ENCODE measurements at regions not wholly inside any gene's neighbourhood (a gene's known extent, or its start where the extent isn't known, plus 50 kb on each side); places are given as distances from the start of the nearest gene placed in this dataset.
A peak's percentile ranks its signal among the peaks of the same experiment; 100 is the strongest.

GRCh38 chr10:52442576-52442975, 128.5 kb downstream of the DKK1 start:
- no peak for DNase-seq
- TF ChIP-seq CTCF (IDR thresholded peaks at IDR 0.05; ENCODE audit: control extremely low read depth, extremely low read depth), result no peak
- Histone ChIP-seq H3K9ac (ENCODE audit: insufficient read depth in 1 of 2, low read length in 2 of 2) (no peak overlapping the region), H3K9me3 (ENCODE audit: control insufficient read depth in 4 of 4, insufficient read depth in 3 of 4, low read length in 3 of 4) (no peaks in the 10 kb centered on the region), H3K27ac (ENCODE audit: low read depth in 1 of 2, low read length in 1 of 2) (no peak overlapping the region), H3K4me3 (no peak overlapping the region), H3K27me3 (ENCODE audit: control insufficient read depth in 3 of 3, insufficient read depth in 3 of 3, low read length in 2 of 3) (no peaks in the 10 kb centered on the region), H3K4me1 (ENCODE audit: control insufficient read depth in 5 of 5, insufficient read depth in 5 of 5, low read length in 5 of 5) (no peaks in the 10 kb centered on the region), H3K36me3 (ENCODE audit: control insufficient read depth in 4 of 4, insufficient read depth in 4 of 4, low read length in 4 of 4) (no peaks in the 10 kb centered on the region)
- no peak for ATAC-seq (ENCODE audit: insufficient read depth, low FRiP score)

GRCh38 chr10:52443419-52444388, 129.6 kb downstream of the DKK1 start:
- H3K4me3 ChIP-seq, result no peak overlapping the region
- no peaks in the 10 kb centered on the region for H3K9me3 ChIP-seq (ENCODE audit: control insufficient read depth in 4 of 4, insufficient read depth in 3 of 4, low read length in 3 of 4)
- no peaks in the 10 kb centered on the region for H3K27me3 ChIP-seq (ENCODE audit: control insufficient read depth in 3 of 3, insufficient read depth in 3 of 3, low read length in 2 of 3)
- DNase-seq, result peak in 2 of 3 donors; percentile 6 to 11
- no peaks in the 10 kb centered on the region for H3K36me3 ChIP-seq (ENCODE audit: control insufficient read depth in 4 of 4, insufficient read depth in 4 of 4, low read length in 4 of 4)
- ATAC-seq (ENCODE audit: insufficient read depth, low FRiP score), result peak; percentile 27
- no peak for TF ChIP-seq CTCF (IDR thresholded peaks at IDR 0.05; ENCODE audit: control extremely low read depth, extremely low read depth)
- peak overlapping the region in 1 of 2 donors; percentile 33 for H3K27ac ChIP-seq (ENCODE audit: low read depth in 1 of 2, low read length in 1 of 2)
- WGBS, 2 donors, result 61 to 75% methylated on average over 3 of the region's 3 CpGs
- no peaks in the 10 kb centered on the region for H3K4me1 ChIP-seq (ENCODE audit: control insufficient read depth in 5 of 5, insufficient read depth in 5 of 5, low read length in 5 of 5)
- no peak overlapping the region for H3K9ac ChIP-seq (ENCODE audit: insufficient read depth in 1 of 2, low read length in 2 of 2)

GRCh38 chr10:52446391-52446790, 132.3 kb downstream of the DKK1 start:
- ATAC-seq (ENCODE audit: insufficient read depth, low FRiP score) (no peak), DNase-seq (no peak)
- Histone ChIP-seq H3K27me3 (ENCODE audit: control insufficient read depth in 3 of 3, insufficient read depth in 3 of 3, low read length in 2 of 3) (no peaks in the 10 kb centered on the region), H3K9me3 (ENCODE audit: control insufficient read depth in 4 of 4, insufficient read depth in 3 of 4, low read length in 3 of 4) (no peaks in the 10 kb centered on the region), H3K36me3 (ENCODE audit: control insufficient read depth in 4 of 4, insufficient read depth in 4 of 4, low read length in 4 of 4) (no peaks in the 10 kb centered on the region), H3K4me3 (no peak overlapping the region), H3K9ac (ENCODE audit: insufficient read depth in 1 of 2, low read length in 2 of 2) (no peak overlapping the region), H3K27ac (ENCODE audit: low read depth in 1 of 2, low read length in 1 of 2) (no peak overlapping the region), H3K4me1 (ENCODE audit: control insufficient read depth in 5 of 5, insufficient read depth in 5 of 5, low read length in 5 of 5) (no peaks in the 10 kb centered on the region)
- WGBS, 2 donors, result 57 to 72% methylated on average over 5 of the region's 5 CpGs
- TF ChIP-seq CTCF (IDR thresholded peaks at IDR 0.05; ENCODE audit: control extremely low read depth, extremely low read depth), result no peak

All from lung (tissue), 11 donors.